ENCODE measurements at regions not wholly inside any gene's neighbourhood (a gene's known extent, or its start where the extent isn't known, plus 50 kb on each side); places are given as distances from the start of the nearest gene placed in this dataset.

GRCh38 chr7:109821156-109821555, 1251.5 kb downstream of the DNAJB9 start:
- TF ChIP-seq ZFP30 (CRISPR knock-in tag; IDR thresholded peaks at IDR 0.05) = no peak
- no peak for TF ChIP-seq POU6F1 (CRISPR knock-in tag; IDR thresholded peaks at IDR 0.05; ENCODE audit: borderline replicate concordance, low read depth)
- no peak for TF ChIP-seq CSRNP3 (CRISPR knock-in tag; IDR thresholded peaks at IDR 0.05)
- TF ChIP-seq PATZ1 (CRISPR knock-in tag; IDR thresholded peaks at IDR 0.05; ENCODE audit: borderline replicate concordance) = no peak
- no peak for TF ChIP-seq RARB (CRISPR knock-in tag; IDR thresholded peaks at IDR 0.05)
- TF ChIP-seq TCF4 (CRISPR knock-in tag; IDR thresholded peaks at IDR 0.05; ENCODE audit: borderline replicate concordance) = no peak
- no peak for TF ChIP-seq SNAI2 (CRISPR knock-in tag; IDR thresholded peaks at IDR 0.05)
- TF ChIP-seq BACH2 (CRISPR knock-in tag; IDR thresholded peaks at IDR 0.05; ENCODE audit: borderline replicate concordance) = no peak
- no peak for TF ChIP-seq TOX (CRISPR knock-in tag; IDR thresholded peaks at IDR 0.05; ENCODE audit: borderline replicate concordance)
- no peak for TF ChIP-seq ZFP3 (CRISPR knock-in tag; IDR thresholded peaks at IDR 0.05)
- no peak for TF ChIP-seq ZNF70 (CRISPR knock-in tag; IDR thresholded peaks at IDR 0.05)

Data from SK-N-SH treated with all-trans-retinoic acid at 6 μM for 48 hours (cell line).